PC-3 (cell line): ENCODE measurements at regions not wholly inside any gene's neighbourhood (a gene's known extent, or its start where the extent isn't known, plus 50 kb on each side); places are given as distances from the start of the nearest gene placed in this dataset.

ENCODE experiments used
- ATAC-seq: fragments of 200-7000 bp; cut with Tn5 transposase; 2 replicates; pipeline ENCODE4 v1.9.1; 2020; ENCODE audit warnings: mild to moderate bottlenecking, moderate library complexity
- BruUV-seq: library from RNA; stranded (reverse); fragments of 400-500 nt; replicated peaks from 2 replicates; lab custom pipeline; 2021; lab: Mats Ljungman, UMichigan
- CTCF ChIA-PET: fragments of 300-600 bp; sonication (Branson Sonifier 250); formaldehyde crosslinking; loops from one replicate; lab custom pipeline; 2022; ENCODE audit warnings: antibody characterized with exemption; lab: Charles Lee
- POLR2A ChIA-PET: fragments of 300-600 bp; sonication (Branson Sonifier 250); formaldehyde crosslinking; loops from one replicate; lab custom pipeline; 2022; ENCODE audit warnings: antibody characterized with exemption; ENCODE audit not compliant: unreplicated experiment; lab: Charles Lee
- DNase-seq: peaks from one replicate; pipeline ENCODE4 v3.0.0-alpha.2; 2015
- H2AFZ ChIP-seq: fragments of 300-600 bp; sonication (generic); 2 replicates; pipeline ENCODE4 v1.6.0; 2016; ENCODE audit warnings: antibody characterized with exemption, low read length
- H3F3A ChIP-seq: fragments of 300-600 bp; sonication (generic); one replicate; pipeline ENCODE4 v1.6.0; 2017; ENCODE audit warnings: antibody characterized with exemption, low read length, control low read depth, mild to moderate bottlenecking; ENCODE audit not compliant: unreplicated experiment
- H3K27ac ChIP-seq: fragments of 300-600 bp; sonication (generic); 2 replicates; pipeline ENCODE4 v1.5.1; 2016; ENCODE audit warnings: mild to moderate bottlenecking, low read length
- H3K27me3 ChIP-seq: fragments of 300-600 bp; sonication (generic); 2 replicates; pipeline ENCODE4 v1.6.1; 2016; ENCODE audit warnings: low read length, mixed read lengths
- H3K36me3 ChIP-seq: fragments of 300-600 bp; sonication (generic); 2 replicates; pipeline ENCODE4 v1.6.1; 2016; ENCODE audit warnings: low read depth, mixed run types, low read length, mixed read lengths
- H3K4me1 ChIP-seq: fragments of 300-600 bp; sonication (generic); 2 replicates; pipeline ENCODE4 v1.5.1; 2016; ENCODE audit warnings: low read length; ENCODE audit not compliant: insufficient read depth
- H3K4me2 ChIP-seq: fragments of 300-600 bp; sonication (generic); 2 replicates; pipeline ENCODE4 v1.6.0; 2016; ENCODE audit warnings: low read length
- H3K4me3 ChIP-seq: fragments of 300-600 bp; sonication (generic); 2 replicates; pipeline ENCODE4 v1.5.1; 2016; ENCODE audit warnings: mild to moderate bottlenecking, low read length, mixed read lengths
- H3K79me2 ChIP-seq: fragments of 300-600 bp; sonication (generic); 2 replicates; pipeline ENCODE4 v1.6.1; 2017; ENCODE audit warnings: low read length, mixed read lengths
- H3K9ac ChIP-seq: fragments of 300-600 bp; sonication (generic); 2 replicates; pipeline ENCODE4 v1.6.0; 2016; ENCODE audit warnings: mild to moderate bottlenecking, low read length
- H3K9me2 ChIP-seq: fragments of 300-600 bp; sonication (generic); replicated peaks from 2 replicates; pipeline ENCODE4 v1.6.1; 2016; ENCODE audit warnings: mixed run types, low read length, mixed read lengths
- H3K9me3 ChIP-seq: fragments of 300-600 bp; sonication (generic); 2 replicates; pipeline ENCODE4 v1.6.1; 2016; ENCODE audit warnings: low read length, mixed read lengths
- H4K20me1 ChIP-seq: fragments of 300-600 bp; sonication (generic); 2 replicates; pipeline ENCODE4 v1.6.1; 2016; ENCODE audit warnings: low read length, mixed read lengths
- CTCF ChIP-seq: fragments of 300-600 bp; sonication (generic); conservative IDR thresholded peaks from 2 replicates; pipeline ENCODE4 v1.5.1; 2017; ENCODE audit warnings: antibody characterized with exemption, low read depth, mild to moderate bottlenecking, low read length
- EZH2 ChIP-seq: fragments of 300-600 bp; sonication (generic); IDR thresholded peaks from one replicate; pipeline ENCODE4 v1.6.1; 2017; ENCODE audit warnings: antibody characterized with exemption, mild to moderate bottlenecking, low read length; ENCODE audit not compliant: unreplicated experiment
- EZH2phosphoT487 ChIP-seq: fragments of 300-600 bp; sonication (generic); IDR thresholded peaks from 2 replicates; pipeline ENCODE4 v1.6.1; 2018; ENCODE audit warnings: mild to moderate bottlenecking, antibody characterized with exemption, low read length, borderline replicate concordance
- intact Hi-C: fragments of 100-400 bp; cut with micrococcal nuclease; formaldehyde crosslinking; loops from 2 replicates; pipeline ENCODE4 v1.9.0; 2023

GRCh38 chr11:128302425-128303186, 284.8 kb downstream of the ETS1 start:
- H3K27me3 ChIP-seq, result no peaks in the 10 kb centered on the region
- H3K9ac ChIP-seq, result no peak overlapping the region
- H3K4me3 ChIP-seq, result no peak overlapping the region
- BruUV-seq, result no TSS peak
- CTCF ChIA-PET, result no interaction called here
- intact Hi-C loops, result no loop called here
- TF ChIP-seq EZH2, result no peak
- no peak for TF ChIP-seq EZH2phosphoT487
- TF ChIP-seq CTCF, result no peak
- no peaks in the 10 kb centered on the region for H4K20me1 ChIP-seq
- H3K27ac ChIP-seq, result no peak overlapping the region
- POLR2A ChIA-PET, result no interaction called here
- H3K79me2 ChIP-seq, result no peaks in the 10 kb centered on the region
- ATAC-seq, result no peak
- H3K9me3 ChIP-seq, result no peaks in the 10 kb centered on the region
- no peaks in the 10 kb centered on the region for H3F3A ChIP-seq
- H2AFZ ChIP-seq, result no peak overlapping the region
- no peak overlapping the region for H3K4me2 ChIP-seq
- no peaks in the 10 kb centered on the region for H3K36me3 ChIP-seq
- H3K4me1 ChIP-seq, result no peaks in the 10 kb centered on the region
- DNase-seq, result no peak
- no peaks in the 10 kb centered on the region for H3K9me2 ChIP-seq

GRCh38 chr11:128301756-128302155, 285.6 kb downstream of the ETS1 start:
- DNase-seq, result no peak
- Histone ChIP-seq H3F3A (no peaks in the 10 kb centered on the region), H3K36me3 (no peaks in the 10 kb centered on the region), H3K79me2 (no peaks in the 10 kb centered on the region), H3K9me2 (no peaks in the 10 kb centered on the region), H3K4me2 (no peak overlapping the region), H3K27ac (no peak overlapping the region), H3K9me3 (no peaks in the 10 kb centered on the region), H3K4me1 (no peaks in the 10 kb centered on the region), H4K20me1 (no peaks in the 10 kb centered on the region), H3K9ac (no peak overlapping the region), H2AFZ (no peak overlapping the region), H3K4me3 (no peak overlapping the region), H3K27me3 (no peaks in the 10 kb centered on the region)
- ATAC-seq, result no peak
- no TSS peak for BruUV-seq
- POLR2A ChIA-PET, result no interaction called here
- TF ChIP-seq CTCF (no peak), EZH2 (no peak), EZH2phosphoT487 (no peak)
- intact Hi-C loops, result no loop called here
- CTCF ChIA-PET, result no interaction called here

- intact Hi-C loops, result no loop called here
- CTCF ChIA-PET, result no interaction called here
- Histone ChIP-seq H3K27ac (no peak overlapping the region), H3K36me3 (no peaks in the 10 kb centered on the region), H4K20me1 (no peaks in the 10 kb centered on the region), H3K79me2 (no peaks in the 10 kb centered on the region), H3K9ac (no peak overlapping the region), H3K4me1 (no peaks in the 10 kb centered on the region), H3K4me3 (no peak overlapping the region), H3K27me3 (no peaks in the 10 kb centered on the region), H3K9me3 (no peaks in the 10 kb centered on the region), H3K4me2 (no peak overlapping the region), H3F3A (no peaks in the 10 kb centered on the region), H3K9me2 (no peaks in the 10 kb centered on the region), H2AFZ (no peak overlapping the region)
- DNase-seq, result no peak
- POLR2A ChIA-PET, result no interaction called here
- BruUV-seq, result no TSS peak
- no peak for ATAC-seq
- TF ChIP-seq CTCF, result no peak
- TF ChIP-seq EZH2, result no peak
- no peak for TF ChIP-seq EZH2phosphoT487
Measured at GRCh38 chr11:128300785-128301184, 286.6 kb downstream of the ETS1 start.
